CD14-positive monocyte (primary cell): ENCODE measurements at regions not wholly inside any gene's neighbourhood (a gene's known extent, or its start where the extent isn't known, plus 50 kb on each side); places are given as distances from the start of the nearest gene placed in this dataset.
"Not testable (repeated sequence)": the region's sequence is repeated elsewhere in the genome, so short reads cannot be mapped to it uniquely, and the experiment has no call there.

Experiments used
- DNase-seq, 3 donors: peaks; one replicate each; pipeline ENCODE4 v3.0.0-alpha.2; 2011 to 2022
- H2AFZ ChIP-seq: 2 replicates; pipeline ENCODE4 v1.6.0; 2012; ENCODE audit warnings: mild to moderate bottlenecking, low read depth, low read length, inconsistent platforms; ENCODE audit not compliant: insufficient read depth, poor library complexity, severe bottlenecking
- H3K27ac ChIP-seq, 2 donors: 1 replicate in 1 of 2; 2 replicates in 1 of 2; pipeline ENCODE4 v1.5.1; 2012 to 2013; ENCODE audit warnings: low read length in 2 of 2, control low read depth in 1 of 2, inconsistent platforms in 1 of 2, low read depth in 1 of 2, mild to moderate bottlenecking in 1 of 2
- H3K27me3 ChIP-seq, 2 donors: one replicate each; pipeline versions ENCODE4 v1.6.0 to v1.6.1; 2011 to 2013; ENCODE audit warnings: low read length in 2 of 2; ENCODE audit not compliant: control insufficient read depth in 2 of 2, insufficient read depth in 2 of 2
- H3K36me3 ChIP-seq, 2 donors: replicated peaks in 1 of 2; 1 replicate in 1 of 2; 2 replicates in 1 of 2; pipeline versions ENCODE4 v1.5.1 to v1.6.1; 2012 to 2013; ENCODE audit warnings: low read length in 2 of 2, control low read depth in 1 of 2, inconsistent platforms in 1 of 2, mild to moderate bottlenecking in 1 of 2; ENCODE audit not compliant: insufficient read depth in 2 of 2, control insufficient read depth in 1 of 2
- H3K4me1 ChIP-seq, 2 donors: 1 replicate in 1 of 2; 2 replicates in 1 of 2; pipeline versions ENCODE4 v1.5.1 to v1.6.1; 2012 to 2013; ENCODE audit warnings: low read length in 2 of 2, control low read depth in 1 of 2, inconsistent platforms in 1 of 2, mild to moderate bottlenecking in 1 of 2, moderate library complexity in 1 of 2; ENCODE audit not compliant: insufficient read depth in 2 of 2, control insufficient read depth in 1 of 2
- H3K4me2 ChIP-seq: replicated peaks from 2 replicates; pipeline ENCODE3; 2012; ENCODE audit warnings: low read length, moderate library complexity, mild to moderate bottlenecking; ENCODE audit not compliant: poor library complexity, severe bottlenecking; ENCODE audit errors: extremely low read depth
- H3K4me3 ChIP-seq, 3 experiments: fragments of 200-600 bp in 1 of 3; sonication (generic) in 1 of 3; replicated peaks in 1 of 3; 1 replicate in 2 of 3; 2 replicates in 1 of 3; pipeline ENCODE4 v1.5.1; 2011 to 2013; ENCODE audit warnings: low read length in 3 of 3, mild to moderate bottlenecking in 3 of 3, control low read depth in 2 of 3, low read depth in 2 of 3, inconsistent platforms in 1 of 3, moderate library complexity in 1 of 3
- H3K79me2 ChIP-seq: 2 replicates; pipeline ENCODE4 v1.6.0; 2012; ENCODE audit warnings: mild to moderate bottlenecking, control low read depth, inconsistent platforms, low read length, moderate library complexity; ENCODE audit not compliant: insufficient read depth
- H3K9ac ChIP-seq: 2 replicates; pipeline ENCODE4 v1.6.0; 2017; ENCODE audit warnings: low read length, mild to moderate bottlenecking; ENCODE audit not compliant: insufficient read depth, poor library complexity, severe bottlenecking
- H3K9me3 ChIP-seq, 2 donors: replicated peaks in 1 of 2; 1 replicate in 1 of 2; 2 replicates in 1 of 2; pipeline versions ENCODE4 v1.5.1 to v1.6.1; 2012 to 2013; ENCODE audit warnings: low read length in 2 of 2, control low read depth in 1 of 2; ENCODE audit not compliant: control insufficient read depth in 1 of 2, insufficient read depth in 1 of 2
- H4K20me1 ChIP-seq: 2 replicates; pipeline ENCODE4 v1.6.0; 2012; ENCODE audit warnings: mild to moderate bottlenecking, low read length, control low read depth, moderate library complexity; ENCODE audit not compliant: insufficient read depth
- H3K27ac Mint-ChIP-seq, 7 donors: one replicate each; pipeline ENCODE4 v1.8.0; 2020; ENCODE audit warnings: mild to moderate bottlenecking in 7 of 7, mixed read lengths in 7 of 7, moderate library complexity in 6 of 7, inconsistent platforms in 2 of 7
- H3K27me3 Mint-ChIP-seq, 3 donors: one replicate each; pipeline ENCODE4 v1.8.0; 2021 to 2022; ENCODE audit warnings: low read depth in 3 of 3, mild to moderate bottlenecking in 3 of 3, mixed read lengths in 3 of 3, moderate library complexity in 3 of 3, inconsistent platforms in 1 of 3
- H3K36me3 Mint-ChIP-seq, 2 donors: one replicate each; pipeline ENCODE4 v1.8.0; 2020; ENCODE audit warnings: mixed read lengths in 2 of 2, inconsistent platforms in 1 of 2, mild to moderate bottlenecking in 1 of 2
- H3K4me1 Mint-ChIP-seq: one replicate; pipeline ENCODE4 v1.8.0; 2020; ENCODE audit warnings: mild to moderate bottlenecking, mixed read lengths
- H3K4me3 Mint-ChIP-seq, 2 donors: one replicate each; pipeline ENCODE4 v1.8.0; 2020; ENCODE audit warnings: mild to moderate bottlenecking in 2 of 2, mixed read lengths in 2 of 2, moderate library complexity in 1 of 2
- H3K9me3 Mint-ChIP-seq, 7 donors: one replicate each; pipeline ENCODE4 v1.8.0; 2020 to 2022; ENCODE audit warnings: mixed read lengths in 7 of 7, mild to moderate bottlenecking in 6 of 7, moderate library complexity in 6 of 7, inconsistent platforms in 2 of 7
- WGBS: methylation state at CpG from one replicate; pipeline ENCODE4 v1.1.5; 2013; ENCODE audit warnings: missing lambda C conversion rate; ENCODE audit not compliant: insufficient coverage; 5-methylcytosine and 5-hydroxymethylcytosine counted together
- intact Hi-C, 2 donors: fragments of 100-400 bp; cut with micrococcal nuclease; formaldehyde crosslinking; loops; one replicate each; pipeline versions ENCODE4 v1.15.0 to v1.15.1; 2023
- TF ChIP-seq, protein P1 (sequence below): fragments of 200-600 bp; IDR thresholded peaks from one replicate; pipeline ENCODE4 v1.8.0; 2022; ENCODE audit warnings: antibody characterized with exemption, mild to moderate bottlenecking

DNA sequence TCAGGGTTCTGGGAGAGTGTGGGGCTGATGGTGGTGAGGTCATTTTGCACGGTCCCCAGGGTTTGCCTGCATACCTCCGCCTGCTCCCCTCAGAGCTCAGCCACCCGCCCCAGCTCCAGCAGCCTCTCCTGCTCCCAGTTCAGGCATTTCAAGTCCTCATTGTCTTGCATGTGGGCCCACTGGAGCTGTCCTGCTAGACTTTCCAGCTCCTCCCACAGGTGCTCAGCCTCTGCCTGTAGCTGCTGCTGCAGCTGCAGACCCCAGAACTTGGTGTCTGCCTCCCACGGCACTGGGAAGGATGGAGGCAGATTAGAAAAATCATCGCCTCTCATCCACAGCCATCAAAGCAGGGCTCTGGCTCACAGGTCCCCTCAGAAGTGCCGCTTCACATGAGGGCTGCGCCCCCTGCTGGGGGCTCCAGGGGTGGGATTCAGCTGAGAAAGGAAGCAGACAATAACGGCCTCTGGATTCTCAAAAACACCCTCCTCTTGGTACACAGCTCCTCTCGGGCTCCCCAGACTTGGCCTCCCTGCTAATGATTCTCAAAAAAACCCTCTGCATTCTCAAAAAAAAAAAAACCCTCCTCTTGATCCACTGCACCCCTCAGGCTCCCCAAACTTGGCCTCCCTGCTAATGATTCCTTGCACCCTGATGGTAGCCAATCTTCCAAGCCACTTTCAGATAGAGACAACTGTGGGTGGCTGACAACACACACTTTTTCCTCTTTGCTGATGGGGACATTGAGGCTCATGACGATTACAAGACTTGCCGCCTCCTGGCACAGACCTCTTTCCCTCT lies 89.3 kb upstream of the C2CD4B start:
- Mint-ChIP-seq H3K27ac (no peak overlapping the region), H3K27me3 (peaks cover 2 to 5% (median 4%) of the 10 kb centered on the region in 3 donors), H3K36me3 (no peaks in the 10 kb centered on the region), H3K4me1 (no peaks in the 10 kb centered on the region), H3K9me3 (peaks cover 3 to 23% (median 14%) of the 10 kb centered on the region in 7 donors), H3K4me3 (no peak overlapping the region)
- WGBS, result 47% methylated on average over 4 of the region's 11 CpGs
- no peak overlapping the region for H3K9ac ChIP-seq
- no peak overlapping the region for H2AFZ ChIP-seq
- H4K20me1 ChIP-seq, result no peaks in the 10 kb centered on the region
- no peak overlapping the region for H3K4me3 ChIP-seq
- TF ChIP-seq, protein P1, sequence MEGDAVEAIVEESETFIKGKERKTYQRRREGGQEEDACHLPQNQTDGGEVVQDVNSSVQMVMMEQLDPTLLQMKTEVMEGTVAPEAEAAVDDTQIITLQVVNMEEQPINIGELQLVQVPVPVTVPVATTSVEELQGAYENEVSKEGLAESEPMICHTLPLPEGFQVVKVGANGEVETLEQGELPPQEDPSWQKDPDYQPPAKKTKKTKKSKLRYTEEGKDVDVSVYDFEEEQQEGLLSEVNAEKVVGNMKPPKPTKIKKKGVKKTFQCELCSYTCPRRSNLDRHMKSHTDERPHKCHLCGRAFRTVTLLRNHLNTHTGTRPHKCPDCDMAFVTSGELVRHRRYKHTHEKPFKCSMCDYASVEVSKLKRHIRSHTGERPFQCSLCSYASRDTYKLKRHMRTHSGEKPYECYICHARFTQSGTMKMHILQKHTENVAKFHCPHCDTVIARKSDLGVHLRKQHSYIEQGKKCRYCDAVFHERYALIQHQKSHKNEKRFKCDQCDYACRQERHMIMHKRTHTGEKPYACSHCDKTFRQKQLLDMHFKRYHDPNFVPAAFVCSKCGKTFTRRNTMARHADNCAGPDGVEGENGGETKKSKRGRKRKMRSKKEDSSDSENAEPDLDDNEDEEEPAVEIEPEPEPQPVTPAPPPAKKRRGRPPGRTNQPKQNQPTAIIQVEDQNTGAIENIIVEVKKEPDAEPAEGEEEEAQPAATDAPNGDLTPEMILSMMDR, result peak; percentile 64
- intact Hi-C loops, result no loop called here
- H3K9me3 ChIP-seq, result peaks cover 4 to 12% of the 10 kb centered on the region in 2 donors
- H3K36me3 ChIP-seq, result no peaks in the 10 kb centered on the region
- no peaks in the 10 kb centered on the region for H3K79me2 ChIP-seq
- H3K4me2 ChIP-seq, result no peak overlapping the region
- no peaks in the 10 kb centered on the region for H3K27me3 ChIP-seq
- H3K4me1 ChIP-seq, result no peaks in the 10 kb centered on the region
- no peak overlapping the region for H3K27ac ChIP-seq
- peak in 2 of 3 donors; percentile 1 to 8 for DNase-seq

DNA sequence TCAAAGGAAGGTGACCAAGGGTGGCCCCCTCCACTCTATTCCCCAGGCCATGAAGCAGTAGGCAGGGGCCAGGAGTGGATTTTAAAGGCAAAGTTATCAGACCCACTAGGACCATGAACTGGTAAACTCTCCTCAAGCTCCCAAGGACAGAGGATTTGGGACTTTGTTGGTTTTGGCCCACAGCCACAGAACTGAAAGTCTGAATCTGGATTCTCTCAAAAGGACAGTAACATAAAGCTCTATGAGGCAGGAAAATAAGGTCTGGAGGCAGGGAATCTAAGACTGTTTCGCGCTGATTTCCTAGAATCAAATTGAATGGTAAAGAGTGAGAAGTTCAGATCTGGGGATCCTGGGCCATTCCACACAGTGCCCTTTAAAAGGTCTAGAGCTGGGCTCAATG lies 91.3 kb upstream of the C2CD4B start:
- intact Hi-C loops, H3K27me3 Mint-ChIP-seq, H3K79me2 ChIP-seq, H3K9ac ChIP-seq, H3K36me3 Mint-ChIP-seq, H4K20me1 ChIP-seq, DNase-seq, H3K4me3 Mint-ChIP-seq, H3K4me2 ChIP-seq, H3K4me3 ChIP-seq, H2AFZ ChIP-seq, H3K27me3 ChIP-seq, H3K36me3 ChIP-seq, H3K4me1 Mint-ChIP-seq, H3K27ac Mint-ChIP-seq, H3K4me1 ChIP-seq, H3K27ac ChIP-seq: not testable (repeated sequence)
- peaks cover 17 to 23% of the 10 kb centered on the region in 2 donors for H3K9me3 ChIP-seq
- H3K9me3 Mint-ChIP-seq, result peaks cover 12 to 43% (median 24%) of the 10 kb centered on the region in 7 donors
- WGBS, result 100% methylated on average over 2 of the region's 2 CpGs
